ENCODE measurements at regions not wholly inside any gene's neighbourhood (a gene's known extent, or its start where the extent isn't known, plus 50 kb on each side); places are given as distances from the start of the nearest gene placed in this dataset.
"Not testable (repeated sequence)": the region's sequence is repeated elsewhere in the genome, so short reads cannot be mapped to it uniquely, and the experiment has no call there.

- H3K36me3 Mint-ChIP-seq (ENCODE audit: low read depth), result no peaks in the 10 kb centered on the region
- H3K4me1 Mint-ChIP-seq (ENCODE audit: low read depth), result no peaks in the 10 kb centered on the region
- H3K27me3 Mint-ChIP-seq (ENCODE audit: low read depth), result no peaks in the 10 kb centered on the region
- H3K9me3 Mint-ChIP-seq, result peaks cover 3% of the 10 kb centered on the region
- intact Hi-C loops (cut with micrococcal nuclease), result no loop called here
- no peak overlapping the region for H3K27ac Mint-ChIP-seq
- no peak for DNase-seq
- CTCF ChIA-PET, result no interaction called here
- H3K4me3 Mint-ChIP-seq, result no peak overlapping the region
Observed at GRCh38 chr5:145464171-145464570, 371.0 kb downstream of the PRELID2 start.

- DNase-seq, result no peak
- Mint-ChIP-seq H3K27ac (no peak overlapping the region), H3K9me3 (peaks cover 3% of the 10 kb centered on the region), H3K36me3 (ENCODE audit: low read depth) (no peaks in the 10 kb centered on the region), H3K4me1 (ENCODE audit: low read depth) (no peaks in the 10 kb centered on the region), H3K4me3 (no peak overlapping the region), H3K27me3 (ENCODE audit: low read depth) (no peaks in the 10 kb centered on the region)
- intact Hi-C loops (cut with micrococcal nuclease), result no loop called here
- CTCF ChIA-PET, result no interaction called here
Observed at GRCh38 chr5:145463634-145464033, 371.5 kb downstream of the PRELID2 start.

GRCh38 chr5:145462525-145462924 lies 372.6 kb downstream of the PRELID2 start:
- intact Hi-C loops (cut with micrococcal nuclease), result no loop called here
- no peak for DNase-seq
- Mint-ChIP-seq H3K4me3 (no peak overlapping the region), H3K36me3 (ENCODE audit: low read depth) (no peaks in the 10 kb centered on the region), H3K27ac (no peak overlapping the region), H3K9me3 (peaks cover 3% of the 10 kb centered on the region), H3K27me3 (ENCODE audit: low read depth) (no peaks in the 10 kb centered on the region), H3K4me1 (ENCODE audit: low read depth) (no peaks in the 10 kb centered on the region)
- CTCF ChIA-PET, result interaction anchor here (0.7 kb wide), 1 partner anchor 37 kb away, joined by 5 read pairs; no protein-coding TSS in a partner anchor

GRCh38 chr5:145450286-145450885 lies 384.8 kb downstream of the PRELID2 start:
- Mint-ChIP-seq H3K27me3 (ENCODE audit: low read depth) (no peaks in the 10 kb centered on the region), H3K27ac (no peak overlapping the region), H3K9me3 (peaks cover 3% of the 10 kb centered on the region), H3K4me3 (no peak overlapping the region), H3K4me1 (ENCODE audit: low read depth) (no peaks in the 10 kb centered on the region), H3K36me3 (ENCODE audit: low read depth) (no peaks in the 10 kb centered on the region)
- CTCF ChIA-PET, result no interaction called here
- DNase-seq, result no peak
- intact Hi-C loops (cut with micrococcal nuclease), result no loop called here

- CTCF ChIA-PET, result no interaction called here
- Mint-ChIP-seq H3K4me1 (ENCODE audit: low read depth) (no peaks in the 10 kb centered on the region), H3K4me3 (no peak overlapping the region), H3K27ac (no peak overlapping the region), H3K9me3 (peaks cover 3% of the 10 kb centered on the region), H3K27me3 (ENCODE audit: low read depth) (no peaks in the 10 kb centered on the region), H3K36me3 (ENCODE audit: low read depth) (no peaks in the 10 kb centered on the region)
- DNase-seq, result no peak
- intact Hi-C loops (cut with micrococcal nuclease), result no loop called here
Observed at GRCh38 chr5:145449794-145450193, 385.3 kb downstream of the PRELID2 start.

- intact Hi-C loops (cut with micrococcal nuclease); H3K9me3 Mint-ChIP-seq; CTCF ChIA-PET; H3K4me1 Mint-ChIP-seq (ENCODE audit: low read depth); H3K27ac Mint-ChIP-seq; H3K36me3 Mint-ChIP-seq (ENCODE audit: low read depth); H3K4me3 Mint-ChIP-seq; H3K27me3 Mint-ChIP-seq (ENCODE audit: low read depth); DNase-seq: not testable (repeated sequence)
Observed at GRCh38 chr5:145446875-145447274, 388.3 kb downstream of the PRELID2 start.

- no peaks in the 10 kb centered on the region for H3K27me3 Mint-ChIP-seq (ENCODE audit: low read depth)
- CTCF ChIA-PET, result no interaction called here
- intact Hi-C loops (cut with micrococcal nuclease), result no loop called here
- no peaks in the 10 kb centered on the region for H3K4me1 Mint-ChIP-seq (ENCODE audit: low read depth)
- no peak for DNase-seq
- H3K36me3 Mint-ChIP-seq (ENCODE audit: low read depth), result no peaks in the 10 kb centered on the region
- no peak overlapping the region for H3K27ac Mint-ChIP-seq
- peaks cover 6% of the 10 kb centered on the region for H3K9me3 Mint-ChIP-seq
- no peak overlapping the region for H3K4me3 Mint-ChIP-seq
Observed at GRCh38 chr5:145446412-145446811, 388.7 kb downstream of the PRELID2 start.

GRCh38 chr5:145445027-145445426 lies 390.1 kb downstream of the PRELID2 start:
- peaks cover 6% of the 10 kb centered on the region for H3K9me3 Mint-ChIP-seq
- no peaks in the 10 kb centered on the region for H3K36me3 Mint-ChIP-seq (ENCODE audit: low read depth)

GRCh38 chr5:145443964-145444363 lies 391.2 kb downstream of the PRELID2 start:
- H3K27me3 Mint-ChIP-seq (ENCODE audit: low read depth), result no peaks in the 10 kb centered on the region

More at GRCh38 chr5:145445027-145445426, 390.1 kb downstream of the PRELID2 start:
- CTCF ChIA-PET, result no interaction called here
- DNase-seq, result no peak
- intact Hi-C loops (cut with micrococcal nuclease), result no loop called here
- no peaks in the 10 kb centered on the region for H3K27me3 Mint-ChIP-seq (ENCODE audit: low read depth)
- H3K4me1 Mint-ChIP-seq (ENCODE audit: low read depth), result no peaks in the 10 kb centered on the region
- H3K27ac Mint-ChIP-seq, result no peak overlapping the region
- no peak overlapping the region for H3K4me3 Mint-ChIP-seq

GRCh38 chr5:145443366-145443765 lies 391.8 kb downstream of the PRELID2 start:
- Mint-ChIP-seq H3K4me1 (ENCODE audit: low read depth) (no peaks in the 10 kb centered on the region), H3K27ac (no peak overlapping the region), H3K9me3 (peaks cover 8% of the 10 kb centered on the region), H3K36me3 (ENCODE audit: low read depth) (no peaks in the 10 kb centered on the region), H3K4me3 (no peak overlapping the region), H3K27me3 (ENCODE audit: low read depth) (no peaks in the 10 kb centered on the region)
- CTCF ChIA-PET, result no interaction called here
- intact Hi-C loops (cut with micrococcal nuclease), result no loop called here
- DNase-seq, result no peak

More at GRCh38 chr5:145443964-145444363, 391.2 kb downstream of the PRELID2 start:
- Mint-ChIP-seq H3K36me3 (ENCODE audit: low read depth) (no peaks in the 10 kb centered on the region), H3K9me3 (peaks cover 6% of the 10 kb centered on the region), H3K4me1 (ENCODE audit: low read depth) (no peaks in the 10 kb centered on the region), H3K4me3 (no peak overlapping the region), H3K27ac (no peak overlapping the region)
- CTCF ChIA-PET, result no interaction called here
- intact Hi-C loops (cut with micrococcal nuclease), result no loop called here
- no peak for DNase-seq

- H3K27me3 Mint-ChIP-seq (ENCODE audit: low read depth); H3K27ac Mint-ChIP-seq; intact Hi-C loops (cut with micrococcal nuclease); CTCF ChIA-PET; H3K4me1 Mint-ChIP-seq (ENCODE audit: low read depth); H3K36me3 Mint-ChIP-seq (ENCODE audit: low read depth); H3K4me3 Mint-ChIP-seq; H3K9me3 Mint-ChIP-seq; DNase-seq: not testable (repeated sequence)
Observed at GRCh38 chr5:145442661-145443060, 392.5 kb downstream of the PRELID2 start.

- Mint-ChIP-seq H3K4me1 (ENCODE audit: low read depth) (no peaks in the 10 kb centered on the region), H3K9me3 (peaks cover 11% of the 10 kb centered on the region), H3K4me3 (no peak overlapping the region), H3K27me3 (ENCODE audit: low read depth) (no peaks in the 10 kb centered on the region), H3K36me3 (ENCODE audit: low read depth) (no peaks in the 10 kb centered on the region), H3K27ac (no peak overlapping the region)
- intact Hi-C loops (cut with micrococcal nuclease), result no loop called here
- CTCF ChIA-PET, result interaction anchor here (0.6 kb wide), 1 partner anchor 9 kb away, joined by 3 read pairs; no protein-coding TSS in a partner anchor
- no peak for DNase-seq
Observed at GRCh38 chr5:145441228-145441627, 393.9 kb downstream of the PRELID2 start.

- no peak overlapping the region for H3K4me3 Mint-ChIP-seq
- DNase-seq, result no peak
- H3K36me3 Mint-ChIP-seq (ENCODE audit: low read depth), result no peaks in the 10 kb centered on the region
- CTCF ChIA-PET, result no interaction called here
- peaks cover 11% of the 10 kb centered on the region for H3K9me3 Mint-ChIP-seq
- intact Hi-C loops (cut with micrococcal nuclease), result no loop called here
- no peaks in the 10 kb centered on the region for H3K4me1 Mint-ChIP-seq (ENCODE audit: low read depth)
- H3K27ac Mint-ChIP-seq, result no peak overlapping the region
- no peaks in the 10 kb centered on the region for H3K27me3 Mint-ChIP-seq (ENCODE audit: low read depth)
Observed at GRCh38 chr5:145437627-145438026, 397.5 kb downstream of the PRELID2 start.
